HG03097 (cell line): ENCODE measurements at regions not wholly inside any gene's neighbourhood (a gene's known extent, or its start where the extent isn't known, plus 50 kb on each side); places are given as distances from the start of the nearest gene placed in this dataset.

Experiments
- ATAC-seq: cut with Tn5 transposase; IDR thresholded peaks from one replicate; pipeline ENCODE4 v1.9.1; 2021; ENCODE audit not compliant: unreplicated experiment, low FRiP score

GRCh38 chr10:28810057-28810870, 132.9 kb downstream of the BAMBI start:
- no peak for ATAC-seq

GRCh38 chr10:28811639-28812349, 134.5 kb downstream of the BAMBI start:
- ATAC-seq = no peak

GRCh38 chr10:28812384-28813372, 135.4 kb downstream of the BAMBI start:
- ATAC-seq = no peak

- no peak for ATAC-seq
Observed at GRCh38 chr10:28815681-28816080, 138.4 kb downstream of the BAMBI start.

GRCh38 chr10:28822719-28823464, 145.6 kb downstream of the BAMBI start:
- no peak for ATAC-seq

- no peak for ATAC-seq
Observed at GRCh38 chr10:28823501-28824075, 146.3 kb downstream of the BAMBI start.

GRCh38 chr10:28833313-28833712, 156.0 kb downstream of the BAMBI start:
- ATAC-seq = no peak

- ATAC-seq = no peak
Observed at GRCh38 chr10:28836435-28836743, 159.1 kb downstream of the BAMBI start.

GRCh38 chr10:28837613-28838390, 160.5 kb downstream of the BAMBI start:
- no peak for ATAC-seq

GRCh38 chr10:28838908-28839307, 161.6 kb downstream of the BAMBI start:
- ATAC-seq = no peak

GRCh38 chr10:28839600-28840007, 162.3 kb downstream of the BAMBI start:
- ATAC-seq = no peak

GRCh38 chr10:28840202-28840601, 162.9 kb downstream of the BAMBI start:
- ATAC-seq = no peak

- no peak for ATAC-seq
Observed at GRCh38 chr10:28840971-28841370, 163.7 kb downstream of the BAMBI start.

GRCh38 chr10:28841625-28842024, 164.3 kb downstream of the BAMBI start:
- ATAC-seq = no peak

GRCh38 chr10:28842321-28842720, 165.0 kb downstream of the BAMBI start:
- ATAC-seq = no peak

- no peak for ATAC-seq
Observed at GRCh38 chr10:28845009-28845682, 167.8 kb downstream of the BAMBI start.

GRCh38 chr10:28849309-28849708, 172.0 kb downstream of the BAMBI start:
- no peak for ATAC-seq

- ATAC-seq = no peak
Observed at GRCh38 chr10:28849821-28850220, 172.5 kb downstream of the BAMBI start.

GRCh38 chr10:28850784-28851183, 173.5 kb downstream of the BAMBI start:
- no peak for ATAC-seq
